ENCODE measurements at regions not wholly inside any gene's neighbourhood (a gene's known extent, or its start where the extent isn't known, plus 50 kb on each side); places are given as distances from the start of the nearest gene placed in this dataset.

- no peak for TF ChIP-seq CTCF (IDR thresholded peaks at IDR 0.05; ENCODE audit: insufficient read depth, missing control alignments)
- FAIRE-seq (no peak), DNase-seq (ENCODE audit: insufficient read length, low spot score) (no peak)
Observed at GRCh38 chr1:232510367-232511110, 119.4 kb downstream of the SIPA1L2 start.

GRCh38 chr1:232509570-232509969 lies 120.4 kb downstream of the SIPA1L2 start:
- no peak for TF ChIP-seq CTCF (IDR thresholded peaks at IDR 0.05; ENCODE audit: insufficient read depth, missing control alignments)
- DNase-seq (ENCODE audit: insufficient read length, low spot score) (no peak), FAIRE-seq (no peak)

GRCh38 chr1:232508130-232508701 lies 121.7 kb downstream of the SIPA1L2 start:
- DNase-seq (ENCODE audit: insufficient read length, low spot score) (no peak), FAIRE-seq (no peak)
- no peak for TF ChIP-seq CTCF (IDR thresholded peaks at IDR 0.05; ENCODE audit: insufficient read depth, missing control alignments)

- no peak for TF ChIP-seq CTCF (IDR thresholded peaks at IDR 0.05; ENCODE audit: insufficient read depth, missing control alignments)
- peak; percentile 11 for FAIRE-seq
- no peak for DNase-seq (ENCODE audit: insufficient read length, low spot score)
Observed at GRCh38 chr1:232507571-232507970, 122.4 kb downstream of the SIPA1L2 start.

- DNase-seq (ENCODE audit: insufficient read length, low spot score) (no peak), FAIRE-seq (no peak)
- no peak for TF ChIP-seq CTCF (IDR thresholded peaks at IDR 0.05; ENCODE audit: insufficient read depth, missing control alignments)
Observed at GRCh38 chr1:232505884-232506283, 124.0 kb downstream of the SIPA1L2 start.

GRCh38 chr1:232504651-232505050 lies 125.3 kb downstream of the SIPA1L2 start:
- FAIRE-seq (no peak), DNase-seq (ENCODE audit: insufficient read length, low spot score) (no peak)
- TF ChIP-seq CTCF (IDR thresholded peaks at IDR 0.05; ENCODE audit: insufficient read depth, missing control alignments): no peak

- FAIRE-seq: peak; percentile 41
- no peak for DNase-seq (ENCODE audit: insufficient read length, low spot score)
- no peak for TF ChIP-seq CTCF (IDR thresholded peaks at IDR 0.05; ENCODE audit: insufficient read depth, missing control alignments)
Observed at GRCh38 chr1:232503497-232503896, 126.4 kb downstream of the SIPA1L2 start.

Data from D721Med (cell line).